Smooth muscle cell (in vitro differentiated cells): ENCODE measurements at regions not wholly inside any gene's neighbourhood (a gene's known extent, or its start where the extent isn't known, plus 50 kb on each side); places are given as distances from the start of the nearest gene placed in this dataset.

Source experiments
- DNase-seq: peaks from one replicate; lab custom pipeline; 2025; ENCODE audit not compliant: unreplicated experiment; lab: John Stamatoyannopoulos, UW
- H2AFZ ChIP-seq: fragments of 200-600 bp; sonication (generic); 2 replicates; pipeline ENCODE4 v1.6.0; 2016; ENCODE audit warnings: antibody characterized with exemption, low read depth, mild to moderate bottlenecking
- H3F3A ChIP-seq: fragments of 200-600 bp; sonication (generic); 2 replicates; pipeline ENCODE4 v1.6.0; 2017; ENCODE audit warnings: antibody characterized with exemption, low read depth
- H3K27ac ChIP-seq: fragments of 200-600 bp; sonication (generic); 2 replicates; pipeline ENCODE4 v1.5.1; 2016; ENCODE audit warnings: low read depth, mild to moderate bottlenecking
- H3K27me3 ChIP-seq: fragments of 200-600 bp; sonication (generic); 2 replicates; pipeline ENCODE4 v1.6.1; 2016; ENCODE audit warnings: low read depth, mild to moderate bottlenecking
- H3K36me3 ChIP-seq: fragments of 200-600 bp; sonication (generic); 2 replicates; pipeline ENCODE4 v1.5.1; 2016; ENCODE audit warnings: low read depth
- H3K4me1 ChIP-seq: fragments of 200-600 bp; sonication (generic); 2 replicates; pipeline ENCODE4 v1.5.1; 2016; ENCODE audit warnings: low read depth
- H3K4me2 ChIP-seq: fragments of 200-600 bp; sonication (generic); 2 replicates; pipeline ENCODE4 v1.6.0; 2016; ENCODE audit warnings: mild to moderate bottlenecking
- H3K4me3 ChIP-seq: fragments of 200-600 bp; sonication (generic); 2 replicates; pipeline ENCODE4 v1.5.1; 2016; ENCODE audit warnings: mild to moderate bottlenecking
- H3K79me2 ChIP-seq: fragments of 200-600 bp; sonication (generic); 2 replicates; pipeline ENCODE4 v1.6.0; 2016; ENCODE audit warnings: low read depth, mild to moderate bottlenecking
- H3K9ac ChIP-seq: fragments of 200-600 bp; sonication (generic); 2 replicates; pipeline ENCODE4 v1.6.0; 2016; ENCODE audit warnings: low read depth
- H3K9me3 ChIP-seq: fragments of 200-600 bp; sonication (generic); replicated peaks from 2 replicates; pipeline ENCODE4 v1.5.1; 2016; ENCODE audit warnings: low read depth
- H4K20me1 ChIP-seq: fragments of 200-600 bp; sonication (generic); 2 replicates; pipeline ENCODE4 v1.6.0; 2016; ENCODE audit warnings: low read depth
- WGBS: methylation state at CpG from one replicate; pipeline ENCODE4 v1.1.7; 2016; ENCODE audit warnings: low lambda C conversion rate; 5-methylcytosine and 5-hydroxymethylcytosine counted together
- TF ChIP-seq, protein P1 (sequence below): fragments of 200-600 bp; sonication (generic); IDR thresholded peaks from 2 replicates; pipeline ENCODE4 v1.5.1; 2017; ENCODE audit warnings: borderline replicate concordance, mild to moderate bottlenecking, antibody characterized with exemption; ENCODE audit not compliant: insufficient read depth, poor library complexity, severe bottlenecking

DNA sequence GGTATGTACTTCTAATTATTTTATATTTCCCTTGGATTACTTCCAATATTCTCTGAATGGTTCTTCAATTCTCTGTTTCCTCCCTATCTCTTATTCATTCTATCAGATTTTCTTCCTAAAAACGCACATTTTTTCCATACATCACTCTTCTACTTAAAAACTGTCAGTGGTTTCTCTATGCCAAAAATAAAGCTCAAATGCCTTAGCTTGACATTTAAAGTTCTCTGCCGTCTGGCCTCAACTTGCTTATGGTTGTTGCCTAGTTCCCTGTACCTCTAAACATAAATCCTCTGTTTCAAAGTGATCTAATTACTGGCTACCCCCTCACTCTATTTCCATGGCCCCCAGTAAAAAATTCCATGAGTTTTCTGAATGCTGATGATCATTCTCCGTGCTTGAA lies 671.0 kb upstream of the ADGRL2 start:
- H3K9me3 ChIP-seq: no peaks in the 10 kb centered on the region
- no peak overlapping the region for H3K27ac ChIP-seq
- H2AFZ ChIP-seq: no peak overlapping the region
- no peaks in the 10 kb centered on the region for H3K36me3 ChIP-seq
- no peak overlapping the region for H3K4me2 ChIP-seq
- TF ChIP-seq, protein P1, sequence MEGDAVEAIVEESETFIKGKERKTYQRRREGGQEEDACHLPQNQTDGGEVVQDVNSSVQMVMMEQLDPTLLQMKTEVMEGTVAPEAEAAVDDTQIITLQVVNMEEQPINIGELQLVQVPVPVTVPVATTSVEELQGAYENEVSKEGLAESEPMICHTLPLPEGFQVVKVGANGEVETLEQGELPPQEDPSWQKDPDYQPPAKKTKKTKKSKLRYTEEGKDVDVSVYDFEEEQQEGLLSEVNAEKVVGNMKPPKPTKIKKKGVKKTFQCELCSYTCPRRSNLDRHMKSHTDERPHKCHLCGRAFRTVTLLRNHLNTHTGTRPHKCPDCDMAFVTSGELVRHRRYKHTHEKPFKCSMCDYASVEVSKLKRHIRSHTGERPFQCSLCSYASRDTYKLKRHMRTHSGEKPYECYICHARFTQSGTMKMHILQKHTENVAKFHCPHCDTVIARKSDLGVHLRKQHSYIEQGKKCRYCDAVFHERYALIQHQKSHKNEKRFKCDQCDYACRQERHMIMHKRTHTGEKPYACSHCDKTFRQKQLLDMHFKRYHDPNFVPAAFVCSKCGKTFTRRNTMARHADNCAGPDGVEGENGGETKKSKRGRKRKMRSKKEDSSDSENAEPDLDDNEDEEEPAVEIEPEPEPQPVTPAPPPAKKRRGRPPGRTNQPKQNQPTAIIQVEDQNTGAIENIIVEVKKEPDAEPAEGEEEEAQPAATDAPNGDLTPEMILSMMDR: no peak
- no peaks in the 10 kb centered on the region for H3K79me2 ChIP-seq
- 79% methylated on average over 3 of the region's 3 CpGs for WGBS
- no peaks in the 10 kb centered on the region for H3K4me1 ChIP-seq
- no peak overlapping the region for H3K4me3 ChIP-seq
- no peaks in the 10 kb centered on the region for H3F3A ChIP-seq
- no peak for DNase-seq
- H3K9ac ChIP-seq: no peak overlapping the region
- H4K20me1 ChIP-seq: no peaks in the 10 kb centered on the region
- no peaks in the 10 kb centered on the region for H3K27me3 ChIP-seq

DNA sequence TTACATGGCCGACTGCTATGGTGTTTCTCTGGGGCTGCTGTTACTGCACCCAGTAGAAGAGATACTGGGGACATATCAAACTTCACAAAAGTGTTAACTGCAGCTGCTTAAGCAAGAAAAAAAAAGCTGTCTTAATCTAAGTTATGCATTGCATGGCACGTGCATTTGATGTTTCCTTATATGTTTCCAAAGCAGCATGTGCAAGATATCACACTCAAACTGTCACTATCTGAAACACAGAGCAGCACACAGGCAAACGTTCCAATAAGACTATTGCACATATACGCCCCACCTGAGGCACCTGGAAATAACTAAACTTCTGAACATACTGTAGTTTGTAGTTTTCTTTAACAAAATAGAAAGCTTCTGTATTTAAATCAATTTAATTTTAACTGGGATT lies 671.4 kb upstream of the ADGRL2 start:
- no peak overlapping the region for H3K4me2 ChIP-seq
- H3K4me1 ChIP-seq: no peaks in the 10 kb centered on the region
- no peak overlapping the region for H3K27ac ChIP-seq
- H3K79me2 ChIP-seq: no peaks in the 10 kb centered on the region
- H3K27me3 ChIP-seq: no peaks in the 10 kb centered on the region
- DNase-seq: no peak
- no peaks in the 10 kb centered on the region for H3K36me3 ChIP-seq
- 83% methylated on average over 4 of the region's 4 CpGs for WGBS
- no peak overlapping the region for H3K4me3 ChIP-seq
- TF ChIP-seq, protein P1: no peak
- no peaks in the 10 kb centered on the region for H3K9me3 ChIP-seq
- H3K9ac ChIP-seq: no peak overlapping the region
- H3F3A ChIP-seq: no peaks in the 10 kb centered on the region
- H2AFZ ChIP-seq: no peak overlapping the region
- H4K20me1 ChIP-seq: no peaks in the 10 kb centered on the region

DNA sequence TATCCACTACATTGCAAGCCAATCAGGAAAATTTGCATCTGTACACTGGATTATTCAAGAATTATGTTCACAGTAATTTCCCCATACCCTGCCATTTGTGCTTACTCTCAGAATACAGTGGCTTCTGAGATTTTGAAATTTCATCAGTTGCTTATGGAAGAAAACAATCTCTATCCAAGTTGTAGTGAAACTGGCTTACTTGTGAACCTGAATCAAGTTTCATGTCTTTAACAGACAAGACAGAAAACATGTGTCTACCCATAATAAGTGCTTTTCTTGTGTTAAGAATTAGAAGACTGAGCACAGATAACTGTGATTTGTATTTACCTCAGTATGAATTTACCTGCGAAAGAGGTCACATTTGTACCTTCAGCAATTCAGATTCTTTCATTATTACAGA lies 672.7 kb upstream of the ADGRL2 start:
- H3K9ac ChIP-seq: no peak overlapping the region

More for the DNA sequence above, 672.7 kb upstream of the ADGRL2 start:
- Histone ChIP-seq H3K4me2 (no peak overlapping the region), H3K9me3 (no peaks in the 10 kb centered on the region), H4K20me1 (no peaks in the 10 kb centered on the region), H3K4me3 (no peak overlapping the region), H3K36me3 (no peaks in the 10 kb centered on the region), H3K27ac (no peak overlapping the region), H3K27me3 (no peaks in the 10 kb centered on the region), H3K4me1 (no peaks in the 10 kb centered on the region), H2AFZ (no peak overlapping the region), H3F3A (no peaks in the 10 kb centered on the region), H3K79me2 (no peaks in the 10 kb centered on the region)
- no peak for DNase-seq
- WGBS: 92% methylated on average over 1 of the region's 1 CpG
- TF ChIP-seq, protein P1: no peak
